NCI-H146 (cell line): ENCODE measurements at regions not wholly inside any gene's neighbourhood (a gene's known extent, or its start where the extent isn't known, plus 50 kb on each side); places are given as distances from the start of the nearest gene placed in this dataset.
"Not testable (repeated sequence)": the region's sequence is repeated elsewhere in the genome, so short reads cannot be mapped to it uniquely, and the experiment has no call there.

Experiments used
- DNase-seq: peaks from one replicate; lab custom pipeline; 2025; lab: John Stamatoyannopoulos, UW

- DNase-seq, result no peak
Measured at GRCh38 chr4:120005527-120005926, 61.1 kb downstream of the MAD2L1 start.

DNA sequence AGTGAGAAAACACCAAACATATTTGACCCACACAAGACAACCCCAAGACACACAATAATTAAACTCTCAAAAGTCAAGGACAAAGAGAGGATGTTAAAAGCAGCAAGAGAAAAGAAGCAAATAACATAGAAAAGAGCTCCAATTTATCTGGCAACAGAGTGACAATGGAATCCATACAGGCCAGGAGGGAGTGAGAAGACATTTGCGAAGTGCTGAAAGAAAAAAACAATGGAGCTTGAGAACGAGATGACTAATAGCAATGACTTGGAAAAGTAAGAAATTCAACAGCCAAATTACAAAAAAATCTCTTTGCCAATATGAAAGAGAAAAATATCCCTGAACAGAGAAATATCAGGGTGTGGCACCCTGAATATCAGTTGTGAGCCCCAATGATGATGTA is 61.6 kb downstream of the MAD2L1 start:
- no peak for DNase-seq

DNA sequence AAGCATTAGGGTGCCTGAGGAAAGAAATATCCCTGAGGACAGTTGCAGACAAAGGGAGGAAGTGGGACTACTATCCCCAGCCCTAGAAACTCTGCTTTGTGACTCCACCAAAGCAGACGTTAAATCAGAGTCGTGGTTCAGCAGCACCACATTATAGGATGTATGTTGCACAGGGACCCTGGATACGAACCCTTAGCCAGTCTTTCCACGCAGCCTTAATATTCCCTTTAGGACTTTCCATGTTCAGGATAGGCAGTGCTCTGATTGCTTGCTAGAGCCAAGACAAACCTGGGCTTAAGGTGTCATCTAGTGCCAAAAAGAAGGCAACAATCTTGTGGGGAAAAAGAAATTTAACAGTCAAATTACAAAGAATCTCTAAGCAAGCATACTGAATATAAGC is 62.6 kb downstream of the MAD2L1 start:
- no peak for DNase-seq

GRCh38 chr4:120003193-120003592 is 63.5 kb downstream of the MAD2L1 start:
- no peak for DNase-seq

GRCh38 chr4:120001850-120002249 is 64.8 kb downstream of the MAD2L1 start:
- DNase-seq, result no peak

GRCh38 chr4:120000591-120001296 is 65.9 kb downstream of the MAD2L1 start:
- peak; percentile 75 for DNase-seq

DNA sequence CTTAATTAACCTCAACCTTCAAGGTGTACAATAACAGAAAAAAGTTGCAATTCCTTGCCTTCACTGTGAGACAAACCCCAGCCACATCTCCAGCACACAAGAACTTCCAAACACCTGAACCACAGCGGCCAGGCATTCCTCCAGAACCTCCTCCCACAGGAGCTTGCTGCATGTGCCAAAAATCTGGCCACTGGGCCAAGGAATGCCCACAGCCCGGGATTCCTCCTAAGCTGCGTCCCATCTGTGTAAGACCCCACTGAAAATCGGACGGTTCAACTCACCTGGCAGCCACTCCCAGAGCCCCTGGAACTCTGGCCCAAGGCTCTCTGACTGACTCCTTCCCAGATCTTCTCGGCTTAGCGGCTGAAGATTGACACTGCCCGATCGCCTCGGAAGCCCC is 70.6 kb downstream of the MAD2L1 start:
- DNase-seq, result not testable (repeated sequence)

GRCh38 chr4:119984996-119985395 is 81.7 kb downstream of the MAD2L1 start:
- no peak for DNase-seq

DNA sequence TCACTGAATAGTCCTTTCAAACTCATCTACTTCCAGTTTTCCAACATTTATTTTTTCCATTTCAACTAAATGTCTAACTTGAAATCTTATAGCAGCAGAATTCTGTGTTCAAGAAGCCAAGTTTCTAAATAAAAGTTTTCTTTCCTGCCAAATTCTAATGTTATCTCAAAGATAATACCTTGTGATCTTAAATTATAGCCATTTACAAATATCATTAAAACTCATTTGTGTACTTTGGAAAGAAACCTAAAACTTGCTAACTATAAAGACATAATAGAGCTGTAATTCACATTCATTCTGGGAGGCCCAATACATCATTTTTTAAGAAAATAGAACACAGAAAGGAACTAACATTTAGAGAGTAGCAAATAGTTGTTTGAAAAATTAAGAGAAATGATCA is 83.9 kb downstream of the MAD2L1 start:
- no peak for DNase-seq

DNA sequence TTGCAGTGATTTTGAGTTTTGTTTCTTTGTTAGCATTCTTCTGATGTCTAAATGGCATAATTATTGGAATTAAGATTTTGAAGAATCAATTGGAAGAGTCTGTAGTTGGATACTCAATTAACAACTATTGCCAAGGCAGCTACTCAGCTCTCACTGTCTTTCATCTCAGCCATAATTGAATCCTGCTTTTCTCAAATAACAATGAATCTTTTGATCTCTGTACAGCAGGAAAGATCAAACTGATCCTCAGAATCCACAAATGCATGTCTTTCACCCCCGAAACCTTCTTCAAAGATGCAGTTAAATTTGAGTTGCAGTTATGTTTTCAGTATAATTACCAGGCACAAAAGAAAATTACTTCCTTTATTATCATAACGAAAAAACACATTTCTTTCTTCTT is 86.2 kb downstream of the MAD2L1 start:
- no peak for DNase-seq

GRCh38 chr4:119977076-119977940 is 89.3 kb downstream of the MAD2L1 start:
- DNase-seq, result no peak

DNA sequence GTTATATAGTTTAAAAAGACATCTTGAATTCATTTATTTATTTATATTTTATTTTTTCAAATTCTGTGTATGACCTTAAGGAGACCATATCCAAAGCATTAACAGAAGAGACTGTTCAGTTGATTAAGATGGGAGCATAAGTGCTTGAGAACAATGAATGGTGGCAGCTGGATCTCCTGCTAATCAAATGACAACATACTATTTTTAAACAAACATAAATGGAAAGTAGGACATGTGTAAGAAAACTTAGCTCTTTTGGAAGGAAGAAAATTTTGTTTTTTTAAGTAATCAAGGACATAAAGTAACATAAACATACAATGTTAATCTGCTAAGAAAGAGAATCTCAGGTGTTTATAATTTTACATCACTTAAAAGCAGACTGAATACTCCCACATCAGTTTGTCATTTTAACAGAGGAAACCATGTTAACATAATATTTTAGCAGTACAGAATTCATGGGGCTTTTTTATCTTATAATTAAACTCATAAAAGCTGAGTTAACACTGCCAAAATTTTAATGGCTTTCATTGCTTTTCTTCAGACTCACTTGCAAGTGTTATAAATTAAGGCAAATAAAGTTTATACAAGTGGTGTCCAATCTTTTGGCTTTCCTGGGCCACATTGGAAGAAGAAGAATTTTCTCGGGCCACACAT is 95.1 kb downstream of the MAD2L1 start:
- DNase-seq, result no peak

DNA sequence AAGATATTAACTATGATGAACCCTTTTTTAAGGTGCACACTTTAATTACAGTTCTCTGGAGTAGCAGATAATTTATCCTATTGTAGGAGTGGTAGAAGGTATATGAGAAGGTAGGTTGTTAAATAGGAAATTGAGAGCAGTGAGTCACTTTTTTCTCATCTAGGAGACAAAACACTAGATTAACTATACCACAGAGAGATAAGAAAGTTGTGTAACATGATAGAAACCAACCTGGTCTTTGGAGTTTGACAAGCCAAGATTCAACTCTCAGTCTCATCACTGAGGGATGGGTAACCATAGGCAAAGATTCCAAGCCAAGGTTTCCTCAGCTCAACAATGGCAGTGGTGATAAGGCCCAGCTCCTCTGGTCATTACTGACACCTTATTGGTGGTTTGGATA is 104.0 kb downstream of the MAD2L1 start:
- DNase-seq, result no peak

DNA sequence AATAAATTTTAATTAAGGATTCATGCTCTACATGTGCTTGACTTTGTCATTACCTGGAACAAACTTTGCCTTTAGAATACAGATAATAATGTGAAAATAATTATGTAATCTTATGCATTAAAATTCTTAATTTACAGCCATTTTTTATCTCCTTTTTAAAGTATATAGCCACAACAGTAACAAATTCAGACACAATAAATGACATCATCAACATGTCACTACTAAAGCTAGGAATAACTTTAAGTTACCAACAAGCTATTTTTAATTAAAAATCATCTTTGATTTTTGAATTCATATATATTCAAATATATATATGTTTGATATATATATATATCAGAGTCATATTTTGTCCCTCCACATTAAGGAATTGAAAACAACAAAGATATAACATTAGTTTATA is 107.7 kb downstream of the MAD2L1 start:
- no peak for DNase-seq

GRCh38 chr4:119955256-119955655 is 111.4 kb downstream of the MAD2L1 start:
- no peak for DNase-seq

DNA sequence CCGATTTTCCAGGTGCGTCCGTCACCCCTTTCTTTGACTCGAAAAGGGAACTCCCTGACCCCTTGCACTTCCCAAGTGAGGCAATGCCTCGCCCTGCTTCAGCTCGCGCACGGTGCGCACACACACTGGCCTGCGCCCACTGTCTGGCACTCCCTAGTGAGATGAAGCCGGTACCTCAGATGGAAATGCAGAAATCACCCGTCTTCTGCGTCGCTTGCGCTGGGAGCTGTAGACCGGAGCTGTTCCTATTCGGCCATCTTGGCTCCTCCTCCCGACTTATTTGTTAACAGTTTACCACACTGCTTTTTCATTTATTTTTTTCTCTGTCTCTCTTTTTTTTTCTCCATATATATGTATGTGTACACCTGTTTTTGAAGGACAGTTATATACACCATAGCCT is 112.2 kb downstream of the MAD2L1 start:
- DNase-seq, result not testable (repeated sequence)

- DNase-seq, result no peak
Measured at GRCh38 chr4:119946359-119946758, 120.3 kb downstream of the MAD2L1 start.

DNA sequence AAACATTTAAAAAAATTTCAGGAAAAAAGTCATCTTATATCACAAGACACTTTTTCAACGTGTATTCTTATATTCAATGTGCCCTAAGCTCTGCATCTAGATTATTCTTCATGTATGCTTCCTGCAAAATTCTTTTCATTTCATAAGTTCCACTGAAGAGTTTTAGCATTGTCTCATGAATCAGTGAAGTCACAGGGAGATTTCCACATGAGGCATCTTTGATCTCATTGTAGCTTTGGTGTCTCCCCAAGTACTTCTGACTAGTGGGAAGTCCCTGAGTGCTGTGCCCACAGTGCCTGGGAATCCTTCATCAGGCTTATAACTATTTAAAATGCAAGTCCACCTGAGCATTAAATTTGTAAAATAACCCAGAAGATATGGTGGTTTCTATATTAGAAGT is 123.8 kb downstream of the MAD2L1 start:
- DNase-seq, result no peak

- no peak for DNase-seq
Measured at GRCh38 chr4:119940557-119940956, 126.1 kb downstream of the MAD2L1 start.

DNA sequence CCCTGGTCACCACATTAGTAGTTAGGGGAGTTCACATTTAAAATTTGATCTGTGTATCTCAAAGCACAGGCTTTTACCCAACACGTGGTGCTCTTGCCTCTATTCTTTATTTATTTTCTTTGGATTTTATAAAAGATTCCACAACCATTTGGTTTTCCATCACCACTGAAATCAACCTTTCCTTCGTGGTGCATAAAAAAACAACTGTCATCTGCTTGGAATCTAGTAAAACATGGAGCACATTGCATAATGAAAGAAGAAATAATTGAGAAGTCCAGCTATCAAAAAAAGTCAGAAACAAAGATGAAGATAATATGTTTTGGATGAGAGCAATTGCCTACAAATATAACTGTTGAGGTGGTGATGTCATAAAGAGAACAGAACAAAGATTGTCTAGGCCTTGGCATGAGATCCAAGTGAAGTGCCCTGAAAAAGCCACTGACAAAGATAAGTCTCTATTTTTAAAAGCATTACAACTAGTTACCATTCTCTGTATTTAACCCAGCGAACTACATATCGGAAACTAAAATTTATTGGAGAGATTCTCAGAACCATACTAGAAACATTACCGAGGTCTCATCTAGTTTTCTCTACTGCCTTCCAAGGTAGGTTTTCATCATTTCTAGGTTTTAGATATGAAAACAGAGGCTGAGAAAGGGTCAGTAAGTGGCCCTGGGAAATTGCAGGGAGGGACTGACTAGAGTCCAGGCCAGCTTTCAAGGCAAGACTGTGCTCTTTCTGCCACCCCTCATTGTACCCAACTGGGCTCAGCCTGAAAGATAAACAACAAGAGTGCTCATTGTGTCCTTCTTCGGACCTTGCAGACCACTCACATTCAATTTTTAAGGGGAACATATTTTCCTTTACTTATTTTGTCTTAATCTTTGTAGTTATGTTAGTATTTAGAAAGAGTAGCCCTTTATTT is 127.3 kb downstream of the MAD2L1 start:
- DNase-seq, result no peak

DNA sequence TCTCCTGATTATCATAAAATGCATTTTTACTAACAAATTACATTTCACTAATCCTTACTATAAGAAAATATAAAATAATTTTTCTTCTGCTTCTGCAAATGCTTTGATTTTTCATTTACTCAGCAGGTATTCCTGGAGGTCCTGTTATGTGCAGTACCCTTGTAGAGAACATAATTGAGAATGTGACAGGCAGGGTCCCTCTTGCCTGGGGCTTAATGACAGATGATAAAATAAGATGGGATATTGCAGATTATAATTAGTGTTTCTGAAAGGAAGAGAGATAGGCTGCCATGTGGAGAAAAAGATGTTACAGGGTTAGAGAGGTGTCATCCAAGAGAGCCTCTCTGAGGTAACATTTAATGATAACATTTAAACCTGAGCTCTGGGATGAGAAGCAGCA is 128.9 kb downstream of the MAD2L1 start:
- DNase-seq, result no peak

GRCh38 chr4:119933606-119934005 is 133.0 kb downstream of the MAD2L1 start:
- peak; percentile 86 for DNase-seq
